HK-2 (cell line): ENCODE measurements at regions not wholly inside any gene's neighbourhood (a gene's known extent, or its start where the extent isn't known, plus 50 kb on each side); places are given as distances from the start of the nearest gene placed in this dataset.

Experiments
- DNase-seq: peaks from one replicate; pipeline ENCODE4 v3.0.0-alpha.2; 2018; ENCODE audit not compliant: unreplicated experiment

- no peak for DNase-seq
Observed at GRCh38 chr5:118778941-118779340, 209.4 kb downstream of the DTWD2 start.

GRCh38 chr5:118777189-118777736 lies 211.1 kb downstream of the DTWD2 start:
- no peak for DNase-seq

GRCh38 chr5:118776755-118777154 lies 211.6 kb downstream of the DTWD2 start:
- DNase-seq: no peak

GRCh38 chr5:118775790-118776499 lies 212.4 kb downstream of the DTWD2 start:
- DNase-seq: no peak

GRCh38 chr5:118768607-118769175 lies 219.7 kb downstream of the DTWD2 start:
- DNase-seq: no peak

GRCh38 chr5:118762291-118762690 lies 226.1 kb downstream of the DTWD2 start:
- no peak for DNase-seq

- no peak for DNase-seq
Observed at GRCh38 chr5:118761814-118762213, 226.5 kb downstream of the DTWD2 start.

- DNase-seq: no peak
Observed at GRCh38 chr5:118752969-118753368, 235.4 kb downstream of the DTWD2 start.

GRCh38 chr5:118736396-118736795 lies 252.0 kb downstream of the DTWD2 start:
- DNase-seq: no peak

GRCh38 chr5:118733394-118733793 lies 255.0 kb downstream of the DTWD2 start:
- DNase-seq: no peak

- DNase-seq: no peak
Observed at GRCh38 chr5:118728191-118728590, 260.2 kb downstream of the DTWD2 start.

GRCh38 chr5:118726891-118727290 lies 261.5 kb downstream of the DTWD2 start:
- no peak for DNase-seq

GRCh38 chr5:118723021-118723338 lies 265.4 kb downstream of the DTWD2 start:
- no peak for DNase-seq

- no peak for DNase-seq
Observed at GRCh38 chr5:118722122-118723020, 266.0 kb downstream of the DTWD2 start.

- DNase-seq: no peak
Observed at GRCh38 chr5:118711727-118712126, 276.6 kb downstream of the DTWD2 start.

- DNase-seq: no peak
Observed at GRCh38 chr5:118705959-118706667, 282.2 kb downstream of the DTWD2 start.

GRCh38 chr5:118703241-118703640 lies 285.1 kb downstream of the DTWD2 start:
- DNase-seq: no peak

- DNase-seq: no peak
Observed at GRCh38 chr5:118701791-118702190, 286.6 kb downstream of the DTWD2 start.

- no peak for DNase-seq
Observed at GRCh38 chr5:118700510-118700909, 287.8 kb downstream of the DTWD2 start.

- DNase-seq: no peak
Observed at GRCh38 chr5:118698774-118699173, 289.6 kb downstream of the DTWD2 start.

GRCh38 chr5:118696076-118696475 lies 292.3 kb downstream of the DTWD2 start:
- DNase-seq: no peak

- DNase-seq: no peak
Observed at GRCh38 chr5:118692811-118693342, 295.5 kb downstream of the DTWD2 start.
